GM12878 (cell line): ENCODE measurements at regions not wholly inside any gene's neighbourhood (a gene's known extent, or its start where the extent isn't known, plus 50 kb on each side); places are given as distances from the start of the nearest gene placed in this dataset.

Experiments
- ATAC-seq: fragments of 200-7000 bp; cut with Tn5 transposase; 3 replicates; pipeline ENCODE4 v1.9.1; 2020; ENCODE audit warnings: mild to moderate bottlenecking, moderate library complexity
- BruUV-seq: library from RNA; stranded (reverse); fragments of 400-500 nt; replicated peaks from 2 replicates; lab custom pipeline; 2021; lab: Mats Ljungman, UMichigan
- CTCF ChIA-PET: fragments of 300-600 bp; sonication (Branson Sonifier 250); formaldehyde crosslinking; extraction: SDS; loops from one replicate; lab custom pipeline; 2021; ENCODE audit warnings: inconsistent platforms; lab: Yijun Ruan, JAX
- POLR2A ChIA-PET: fragments of 350-600 bp; formaldehyde crosslinking; extraction: SDS; loops from one replicate; lab custom pipeline; 2021; ENCODE audit warnings: inconsistent platforms; lab: Charles Lee
- RAD21 ChIA-PET: fragments of 300-600 bp; sonication (Branson Sonifier 250); formaldehyde crosslinking; loops from one replicate; lab custom pipeline; 2023; ENCODE audit warnings: antibody characterized with exemption; ENCODE audit not compliant: unreplicated experiment; lab: Charles Lee
- SMC1A ChIA-PET: fragments of 300-600 bp; sonication (Branson Sonifier 250); formaldehyde crosslinking; loops from one replicate; lab custom pipeline; 2023; ENCODE audit not compliant: unreplicated experiment, uncharacterized antibody; lab: Charles Lee
- DNase-seq: peaks from one replicate; pipeline ENCODE4 v3.0.0-alpha.2; 2011; ENCODE audit warnings: low read depth, low spot score
- FAIRE-seq: peaks from 3 replicates; lab custom pipeline; 2011; peaks lifted over from hg19 to GRCh38; lab: Jason Lieb, UNC
- H2AFZ ChIP-seq: 2 replicates; pipeline ENCODE4 v1.6.0; 2011; ENCODE audit warnings: low read depth, low read length, control low read depth; ENCODE audit not compliant: control insufficient read depth
- H3K27ac ChIP-seq: 2 replicates; pipeline ENCODE4 v1.5.1; 2011; ENCODE audit warnings: control low read depth; ENCODE audit not compliant: control insufficient read depth, insufficient read depth
- H3K27me3 ChIP-seq, 2 experiments: replicated peaks in 1 of 2; 2 replicates each; pipeline versions ENCODE4 v1.6.0 to v1.6.1; 2011; ENCODE audit warnings: low read length in 1 of 2; ENCODE audit not compliant: control insufficient read depth in 2 of 2, insufficient read depth in 2 of 2
- H3K36me3 ChIP-seq, 2 experiments: 2 replicates each; pipeline ENCODE4 v1.5.1; 2011; ENCODE audit warnings: low read length in 1 of 2; ENCODE audit not compliant: control insufficient read depth in 2 of 2, insufficient read depth in 2 of 2
- H3K4me1 ChIP-seq: 2 replicates; pipeline ENCODE4 v1.6.1; 2011; ENCODE audit warnings: mild to moderate bottlenecking, low read length, moderate library complexity, mixed read lengths; ENCODE audit not compliant: control insufficient read depth, insufficient read depth
- H3K4me2 ChIP-seq: 2 replicates; pipeline ENCODE4 v1.6.0; 2011; ENCODE audit warnings: control low read depth; ENCODE audit not compliant: control insufficient read depth, insufficient read depth
- H3K4me3 ChIP-seq: fragments of 200-600 bp; sonication (generic); 2 replicates; pipeline ENCODE4 v1.5.1; 2016
- H3K79me2 ChIP-seq: 2 replicates; pipeline ENCODE4 v1.6.0; 2011; ENCODE audit warnings: low read length; ENCODE audit not compliant: control insufficient read depth, insufficient read depth
- H3K9ac ChIP-seq: 2 replicates; pipeline ENCODE4 v1.8.0; 2011; ENCODE audit warnings: low read length, control low read depth, mixed read lengths; ENCODE audit not compliant: control insufficient read depth, insufficient read depth
- H3K9me3 ChIP-seq: replicated peaks from 3 replicates; pipeline ENCODE4 v1.5.1; 2011; ENCODE audit warnings: mild to moderate bottlenecking, low read length; ENCODE audit not compliant: control insufficient read depth, insufficient read depth
- H4K20me1 ChIP-seq: 2 replicates; pipeline ENCODE4 v1.6.0; 2011; ENCODE audit not compliant: control insufficient read depth, insufficient read depth
- ATF7 ChIP-seq: fragments of 450-650 bp; IDR thresholded peaks from 2 replicates; pipeline ENCODE4 v1.6.1; 2016; ENCODE audit warnings: low read depth, mild to moderate bottlenecking
- CHD4 ChIP-seq: fragments of 200-600 bp; sonication (generic); IDR thresholded peaks from 2 replicates; pipeline ENCODE4 v1.6.1; 2016; ENCODE audit warnings: mild to moderate bottlenecking
- EZH2 ChIP-seq: IDR thresholded peaks from 2 replicates; pipeline ENCODE4 v1.6.1; 2012; ENCODE audit warnings: low read depth, mild to moderate bottlenecking, control low read depth, inconsistent platforms, low read length, borderline replicate concordance; ENCODE audit not compliant: control insufficient read depth
- HDGF ChIP-seq: fragments of 450-650 bp; IDR thresholded peaks from 2 replicates; pipeline ENCODE4 v1.6.1; 2016; ENCODE audit warnings: antibody characterized with exemption
- KDM1A ChIP-seq: fragments of 200-600 bp; sonication (generic); IDR thresholded peaks from 2 replicates; pipeline ENCODE4 v1.6.1; 2016; ENCODE audit warnings: borderline replicate concordance
- MEF2B ChIP-seq: fragments of 450-650 bp; IDR thresholded peaks from 2 replicates; pipeline ENCODE4 v1.6.1; 2018; ENCODE audit warnings: mild to moderate bottlenecking, moderate library complexity; ENCODE audit not compliant: partially characterized antibody, poor library complexity, severe bottlenecking
- NFXL1 ChIP-seq: fragments of 450-650 bp; IDR thresholded peaks from 2 replicates; pipeline ENCODE4 v1.6.1; 2017; ENCODE audit warnings: antibody characterized with exemption, mild to moderate bottlenecking, borderline replicate concordance
- PAX5 ChIP-seq: IDR thresholded peaks from 2 replicates; pipeline ENCODE4 v1.6.1; 2011; ENCODE audit warnings: low read depth, low read length, borderline replicate concordance
- WGBS: methylation state at CpG from one replicate; pipeline ENCODE4 v1.1.6; 2016; ENCODE audit warnings: low lambda C conversion rate; ENCODE audit not compliant: insufficient replicate concordance, insufficient coverage; ENCODE audit errors: missing lambda C conversion rate; 5-methylcytosine and 5-hydroxymethylcytosine counted together
- in situ Hi-C: fragments of 300-500 bp; cut with MboI; formaldehyde crosslinking; loops from 9 replicates; pipeline ENCODE4 v1.14.3; 2018; ENCODE audit warnings: mixed read lengths
- intact Hi-C: fragments of 100-400 bp; cut with micrococcal nuclease; formaldehyde crosslinking; loops from one replicate; pipeline ENCODE4 v1.14.2; 2022; ENCODE audit not compliant: unreplicated experiment
- TF ChIP-seq, protein P1 (sequence below): fragments of 450-650 bp; IDR thresholded peaks from 2 replicates; pipeline ENCODE4 v1.6.1; 2017; ENCODE audit warnings: mild to moderate bottlenecking
- TF ChIP-seq, protein P2 (sequence below): IDR thresholded peaks from 2 replicates; pipeline ENCODE4 v1.6.1; 2011; ENCODE audit warnings: low read depth, mild to moderate bottlenecking, low read length, moderate library complexity, borderline replicate concordance; ENCODE audit errors: extremely low read depth
- TF ChIP-seq, protein P3 (sequence below): fragments of 450-650 bp; IDR thresholded peaks from 2 replicates; pipeline ENCODE4 v1.6.1; 2017; ENCODE audit warnings: antibody characterized with exemption, mild to moderate bottlenecking, moderate library complexity

DNA sequence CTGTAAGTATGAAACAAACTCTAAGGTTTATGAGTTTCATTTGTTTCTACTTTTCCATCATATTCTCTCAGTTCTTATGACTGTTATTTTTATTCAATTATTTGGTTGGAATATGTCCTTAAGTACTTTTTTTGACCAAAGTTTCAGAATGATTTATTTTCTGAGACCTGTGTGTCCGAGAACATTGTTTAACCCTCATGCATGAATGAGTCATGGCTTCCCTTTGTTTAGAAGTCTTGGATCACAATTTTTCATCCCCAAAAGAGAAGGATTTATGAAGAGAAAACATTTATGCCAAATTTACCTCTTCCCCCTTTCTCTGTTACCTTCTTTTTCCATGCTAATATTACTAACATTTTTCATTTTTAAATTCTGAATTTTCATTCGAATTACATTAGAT is 518.0 kb upstream of the NR2F2 start:
- 0% methylated on average over 2 of the region's 2 CpGs for WGBS
- ChIA-PET POLR2A (no interaction called here), CTCF (no interaction called here), SMC1A (no interaction called here), RAD21 (no interaction called here)
- no TSS peak for BruUV-seq
- H3K9ac ChIP-seq: no peak overlapping the region
- no peaks in the 10 kb centered on the region for H4K20me1 ChIP-seq
- no peaks in the 10 kb centered on the region for H3K79me2 ChIP-seq
- DNase-seq (no peak), FAIRE-seq (no peak), ATAC-seq (no peak)
- intact Hi-C loops: no loop called here
- H3K9me3 ChIP-seq: no peaks in the 10 kb centered on the region; the same call in 2 of the 3 replicates
- in situ Hi-C loops: no loop called here
- H3K36me3 ChIP-seq: no peaks in the 10 kb centered on the region
- H3K27ac ChIP-seq: no peak overlapping the region
- TF ChIP-seq, protein P1, sequence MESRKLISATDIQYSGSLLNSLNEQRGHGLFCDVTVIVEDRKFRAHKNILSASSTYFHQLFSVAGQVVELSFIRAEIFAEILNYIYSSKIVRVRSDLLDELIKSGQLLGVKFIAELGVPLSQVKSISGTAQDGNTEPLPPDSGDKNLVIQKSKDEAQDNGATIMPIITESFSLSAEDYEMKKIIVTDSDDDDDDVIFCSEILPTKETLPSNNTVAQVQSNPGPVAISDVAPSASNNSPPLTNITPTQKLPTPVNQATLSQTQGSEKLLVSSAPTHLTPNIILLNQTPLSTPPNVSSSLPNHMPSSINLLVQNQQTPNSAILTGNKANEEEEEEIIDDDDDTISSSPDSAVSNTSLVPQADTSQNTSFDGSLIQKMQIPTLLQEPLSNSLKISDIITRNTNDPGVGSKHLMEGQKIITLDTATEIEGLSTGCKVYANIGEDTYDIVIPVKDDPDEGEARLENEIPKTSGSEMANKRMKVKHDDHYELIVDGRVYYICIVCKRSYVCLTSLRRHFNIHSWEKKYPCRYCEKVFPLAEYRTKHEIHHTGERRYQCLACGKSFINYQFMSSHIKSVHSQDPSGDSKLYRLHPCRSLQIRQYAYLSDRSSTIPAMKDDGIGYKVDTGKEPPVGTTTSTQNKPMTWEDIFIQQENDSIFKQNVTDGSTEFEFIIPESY: no peak
- TF ChIP-seq PAX5: no peak
- TF ChIP-seq CHD4: no peak
- H2AFZ ChIP-seq: no peak overlapping the region
- no peak overlapping the region for H3K4me2 ChIP-seq
- no peaks in the 10 kb centered on the region for H3K27me3 ChIP-seq
- H3K4me3 ChIP-seq: no peak overlapping the region
- H3K4me1 ChIP-seq: no peaks in the 10 kb centered on the region

DNA sequence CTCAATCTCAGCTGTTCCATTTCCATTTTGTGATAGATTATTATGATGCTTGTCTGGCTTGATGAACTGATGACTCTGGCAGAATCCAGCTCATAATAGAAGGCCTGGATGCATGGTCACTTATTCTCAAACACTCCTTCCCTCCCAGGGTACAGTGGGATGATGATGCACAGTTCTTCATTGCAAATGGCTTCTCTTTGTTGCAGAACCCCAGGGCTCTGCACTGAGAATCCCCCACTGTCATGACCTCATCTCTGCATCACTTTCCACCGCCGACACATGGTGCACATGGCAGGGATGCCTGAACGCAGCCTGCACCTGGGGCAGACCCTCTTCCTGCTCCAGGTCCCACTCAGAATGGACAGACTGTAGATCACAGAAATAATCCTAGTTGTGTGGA is 515.6 kb upstream of the NR2F2 start:
- in situ Hi-C loops (no loop called here), intact Hi-C loops (no loop called here)
- Histone ChIP-seq H2AFZ (no peak overlapping the region), H3K4me2 (no peak overlapping the region), H3K9me3 (no peaks in the 10 kb centered on the region; the same call in 2 of the 3 replicates), H3K79me2 (no peaks in the 10 kb centered on the region), H3K27ac (no peak overlapping the region), H4K20me1 (no peaks in the 10 kb centered on the region), H3K27me3 (no peaks in the 10 kb centered on the region), H3K4me1 (no peaks in the 10 kb centered on the region), H3K9ac (no peak overlapping the region), H3K4me3 (no peak overlapping the region), H3K36me3 (no peaks in the 10 kb centered on the region)
- no peak for DNase-seq
- CTCF ChIA-PET: no interaction called here
- SMC1A ChIA-PET: no interaction called here
- 17% methylated on average over 3 of the region's 3 CpGs for WGBS
- no peak for FAIRE-seq
- BruUV-seq: no TSS peak
- ATAC-seq: no peak
- POLR2A ChIA-PET: interaction anchor here (0.7 kb wide), 1 partner anchor 10 kb away, joined by 3 read pairs; no protein-coding TSS in a partner anchor
- RAD21 ChIA-PET: no interaction called here
- TF ChIP-seq, protein P2, sequence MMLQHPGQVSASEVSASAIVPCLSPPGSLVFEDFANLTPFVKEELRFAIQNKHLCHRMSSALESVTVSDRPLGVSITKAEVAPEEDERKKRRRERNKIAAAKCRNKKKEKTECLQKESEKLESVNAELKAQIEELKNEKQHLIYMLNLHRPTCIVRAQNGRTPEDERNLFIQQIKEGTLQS: no peak
- TF ChIP-seq, protein P3, sequence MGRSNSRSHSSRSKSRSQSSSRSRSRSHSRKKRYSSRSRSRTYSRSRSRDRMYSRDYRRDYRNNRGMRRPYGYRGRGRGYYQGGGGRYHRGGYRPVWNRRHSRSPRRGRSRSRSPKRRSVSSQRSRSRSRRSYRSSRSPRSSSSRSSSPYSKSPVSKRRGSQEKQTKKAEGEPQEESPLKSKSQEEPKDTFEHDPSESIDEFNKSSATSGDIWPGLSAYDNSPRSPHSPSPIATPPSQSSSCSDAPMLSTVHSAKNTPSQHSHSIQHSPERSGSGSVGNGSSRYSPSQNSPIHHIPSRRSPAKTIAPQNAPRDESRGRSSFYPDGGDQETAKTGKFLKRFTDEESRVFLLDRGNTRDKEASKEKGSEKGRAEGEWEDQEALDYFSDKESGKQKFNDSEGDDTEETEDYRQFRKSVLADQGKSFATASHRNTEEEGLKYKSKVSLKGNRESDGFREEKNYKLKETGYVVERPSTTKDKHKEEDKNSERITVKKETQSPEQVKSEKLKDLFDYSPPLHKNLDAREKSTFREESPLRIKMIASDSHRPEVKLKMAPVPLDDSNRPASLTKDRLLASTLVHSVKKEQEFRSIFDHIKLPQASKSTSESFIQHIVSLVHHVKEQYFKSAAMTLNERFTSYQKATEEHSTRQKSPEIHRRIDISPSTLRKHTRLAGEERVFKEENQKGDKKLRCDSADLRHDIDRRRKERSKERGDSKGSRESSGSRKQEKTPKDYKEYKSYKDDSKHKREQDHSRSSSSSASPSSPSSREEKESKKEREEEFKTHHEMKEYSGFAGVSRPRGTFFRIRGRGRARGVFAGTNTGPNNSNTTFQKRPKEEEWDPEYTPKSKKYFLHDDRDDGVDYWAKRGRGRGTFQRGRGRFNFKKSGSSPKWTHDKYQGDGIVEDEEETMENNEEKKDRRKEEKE: no peak
- TF ChIP-seq HDGF (no peak), KDM1A (no peak), NFXL1 (no peak), PAX5 (no peak), EZH2 (no peak), MEF2B (no peak), ATF7 (no peak)
